Dendritic cell treated with granulocyte-macrophage colony-stimulating factor and Interleukin-4, amounts not matched to agents 40 ng/mL and 50 ng/mL, for 4 days (primary cell): ENCODE measurements at regions not wholly inside any gene's neighbourhood (a gene's known extent, or its start where the extent isn't known, plus 50 kb on each side); places are given as distances from the start of the nearest gene placed in this dataset.

Experiments
- H3K27ac Mint-ChIP-seq: one replicate; pipeline ENCODE4 v1.8.0; 2022; ENCODE audit warnings: mild to moderate bottlenecking, mixed read lengths
- H3K27me3 Mint-ChIP-seq: one replicate; pipeline ENCODE4 v1.8.0; 2022; ENCODE audit warnings: mild to moderate bottlenecking, mixed read lengths
- H3K36me3 Mint-ChIP-seq: one replicate; pipeline ENCODE4 v1.8.0; 2022; ENCODE audit warnings: low read depth, mixed read lengths
- H3K4me1 Mint-ChIP-seq: one replicate; pipeline ENCODE4 v1.8.0; 2022; ENCODE audit warnings: low read depth, mixed read lengths
- H3K4me3 Mint-ChIP-seq: one replicate; pipeline ENCODE4 v1.8.0; 2022; ENCODE audit warnings: mild to moderate bottlenecking, moderate library complexity, mixed read lengths
- H3K9me3 Mint-ChIP-seq: one replicate; pipeline ENCODE4 v1.8.0; 2022; ENCODE audit warnings: mixed read lengths
- intact Hi-C: fragments of 100-400 bp; cut with micrococcal nuclease; formaldehyde crosslinking; loops from one replicate; pipeline ENCODE4 v1.15.0; 2022

- intact Hi-C loops: no loop called here
- Mint-ChIP-seq H3K27me3 (no peaks in the 10 kb centered on the region), H3K4me3 (no peak overlapping the region), H3K36me3 (no peaks in the 10 kb centered on the region), H3K9me3 (peaks cover 10% of the 10 kb centered on the region), H3K27ac (no peak overlapping the region), H3K4me1 (no peaks in the 10 kb centered on the region)
Observed at GRCh38 chr5:57711471-57711870, 228.9 kb upstream of the ACTBL2 start.

GRCh38 chr5:57710126-57710525 is 227.5 kb upstream of the ACTBL2 start:
- intact Hi-C loops: no loop called here
- H3K4me3 Mint-ChIP-seq: no peak overlapping the region
- no peaks in the 10 kb centered on the region for H3K36me3 Mint-ChIP-seq
- H3K4me1 Mint-ChIP-seq: no peaks in the 10 kb centered on the region
- no peaks in the 10 kb centered on the region for H3K27me3 Mint-ChIP-seq
- peaks cover 10% of the 10 kb centered on the region for H3K9me3 Mint-ChIP-seq
- H3K27ac Mint-ChIP-seq: no peak overlapping the region

- H3K27ac Mint-ChIP-seq: no peak overlapping the region
- no peak overlapping the region for H3K4me3 Mint-ChIP-seq
- H3K27me3 Mint-ChIP-seq: no peaks in the 10 kb centered on the region
- H3K36me3 Mint-ChIP-seq: no peaks in the 10 kb centered on the region
- no peaks in the 10 kb centered on the region for H3K9me3 Mint-ChIP-seq
- no peaks in the 10 kb centered on the region for H3K4me1 Mint-ChIP-seq
- intact Hi-C loops: no loop called here
Observed at GRCh38 chr5:57705769-57706168, 223.2 kb upstream of the ACTBL2 start.

GRCh38 chr5:57703721-57704120 is 221.1 kb upstream of the ACTBL2 start:
- Mint-ChIP-seq H3K9me3 (no peaks in the 10 kb centered on the region), H3K27me3 (no peaks in the 10 kb centered on the region), H3K27ac (no peak overlapping the region), H3K4me3 (no peak overlapping the region), H3K36me3 (no peaks in the 10 kb centered on the region), H3K4me1 (no peaks in the 10 kb centered on the region)
- intact Hi-C loops: no loop called here

GRCh38 chr5:57700484-57700883 is 217.9 kb upstream of the ACTBL2 start:
- Mint-ChIP-seq H3K4me1 (no peaks in the 10 kb centered on the region), H3K27me3 (no peaks in the 10 kb centered on the region), H3K4me3 (no peak overlapping the region), H3K9me3 (no peaks in the 10 kb centered on the region), H3K36me3 (no peaks in the 10 kb centered on the region), H3K27ac (no peak overlapping the region)
- intact Hi-C loops: no loop called here

- Mint-ChIP-seq H3K27ac (no peak overlapping the region), H3K9me3 (no peaks in the 10 kb centered on the region), H3K27me3 (no peaks in the 10 kb centered on the region), H3K4me3 (no peak overlapping the region), H3K36me3 (no peaks in the 10 kb centered on the region), H3K4me1 (no peaks in the 10 kb centered on the region)
- intact Hi-C loops: no loop called here
Observed at GRCh38 chr5:57700072-57700471, 217.5 kb upstream of the ACTBL2 start.

- Mint-ChIP-seq H3K27me3 (no peaks in the 10 kb centered on the region), H3K9me3 (no peaks in the 10 kb centered on the region), H3K4me3 (no peak overlapping the region), H3K27ac (no peak overlapping the region), H3K4me1 (no peaks in the 10 kb centered on the region), H3K36me3 (no peaks in the 10 kb centered on the region)
- intact Hi-C loops: no loop called here
Observed at GRCh38 chr5:57698802-57699201, 216.2 kb upstream of the ACTBL2 start.

GRCh38 chr5:57698086-57698485 is 215.5 kb upstream of the ACTBL2 start:
- Mint-ChIP-seq H3K4me3 (no peak overlapping the region), H3K36me3 (no peaks in the 10 kb centered on the region), H3K4me1 (no peaks in the 10 kb centered on the region), H3K27me3 (no peaks in the 10 kb centered on the region), H3K27ac (no peak overlapping the region), H3K9me3 (no peaks in the 10 kb centered on the region)
- intact Hi-C loops: no loop called here

- Mint-ChIP-seq H3K27me3 (no peaks in the 10 kb centered on the region), H3K9me3 (no peaks in the 10 kb centered on the region), H3K27ac (no peak overlapping the region), H3K4me1 (no peaks in the 10 kb centered on the region), H3K36me3 (no peaks in the 10 kb centered on the region), H3K4me3 (no peak overlapping the region)
- intact Hi-C loops: no loop called here
Observed at GRCh38 chr5:57696825-57697570, 214.4 kb upstream of the ACTBL2 start.

- no peaks in the 10 kb centered on the region for H3K36me3 Mint-ChIP-seq
- no peak overlapping the region for H3K4me3 Mint-ChIP-seq
- intact Hi-C loops: no loop called here
Observed at GRCh38 chr5:57696389-57696769, 213.8 kb upstream of the ACTBL2 start.

GRCh38 chr5:57695706-57696388 is 213.2 kb upstream of the ACTBL2 start:
- H3K27me3 Mint-ChIP-seq: no peaks in the 10 kb centered on the region
- H3K27ac Mint-ChIP-seq: no peak overlapping the region
- intact Hi-C loops: no loop called here
- H3K4me3 Mint-ChIP-seq: no peak overlapping the region
- H3K36me3 Mint-ChIP-seq: no peaks in the 10 kb centered on the region
- H3K4me1 Mint-ChIP-seq: no peaks in the 10 kb centered on the region
- no peaks in the 10 kb centered on the region for H3K9me3 Mint-ChIP-seq

More at GRCh38 chr5:57696389-57696769, 213.8 kb upstream of the ACTBL2 start:
- H3K27ac Mint-ChIP-seq: no peak overlapping the region
- H3K4me1 Mint-ChIP-seq: no peaks in the 10 kb centered on the region
- no peaks in the 10 kb centered on the region for H3K27me3 Mint-ChIP-seq
- H3K9me3 Mint-ChIP-seq: no peaks in the 10 kb centered on the region

GRCh38 chr5:57695179-57695578 is 212.6 kb upstream of the ACTBL2 start:
- Mint-ChIP-seq H3K27ac (no peak overlapping the region), H3K27me3 (no peaks in the 10 kb centered on the region), H3K9me3 (no peaks in the 10 kb centered on the region), H3K4me1 (no peaks in the 10 kb centered on the region), H3K4me3 (no peak overlapping the region), H3K36me3 (no peaks in the 10 kb centered on the region)
- intact Hi-C loops: no loop called here

GRCh38 chr5:57693488-57694305 is 211.1 kb upstream of the ACTBL2 start:
- Mint-ChIP-seq H3K27me3 (no peaks in the 10 kb centered on the region), H3K27ac (no peak overlapping the region), H3K4me1 (no peaks in the 10 kb centered on the region), H3K36me3 (no peaks in the 10 kb centered on the region), H3K9me3 (no peaks in the 10 kb centered on the region), H3K4me3 (no peak overlapping the region)
- intact Hi-C loops: no loop called here
